ENCODE measurements at regions not wholly inside any gene's neighbourhood (a gene's known extent, or its start where the extent isn't known, plus 50 kb on each side); places are given as distances from the start of the nearest gene placed in this dataset.
"Not testable (repeated sequence)": the region's sequence is repeated elsewhere in the genome, so short reads cannot be mapped to it uniquely, and the experiment has no call there.

DNA sequence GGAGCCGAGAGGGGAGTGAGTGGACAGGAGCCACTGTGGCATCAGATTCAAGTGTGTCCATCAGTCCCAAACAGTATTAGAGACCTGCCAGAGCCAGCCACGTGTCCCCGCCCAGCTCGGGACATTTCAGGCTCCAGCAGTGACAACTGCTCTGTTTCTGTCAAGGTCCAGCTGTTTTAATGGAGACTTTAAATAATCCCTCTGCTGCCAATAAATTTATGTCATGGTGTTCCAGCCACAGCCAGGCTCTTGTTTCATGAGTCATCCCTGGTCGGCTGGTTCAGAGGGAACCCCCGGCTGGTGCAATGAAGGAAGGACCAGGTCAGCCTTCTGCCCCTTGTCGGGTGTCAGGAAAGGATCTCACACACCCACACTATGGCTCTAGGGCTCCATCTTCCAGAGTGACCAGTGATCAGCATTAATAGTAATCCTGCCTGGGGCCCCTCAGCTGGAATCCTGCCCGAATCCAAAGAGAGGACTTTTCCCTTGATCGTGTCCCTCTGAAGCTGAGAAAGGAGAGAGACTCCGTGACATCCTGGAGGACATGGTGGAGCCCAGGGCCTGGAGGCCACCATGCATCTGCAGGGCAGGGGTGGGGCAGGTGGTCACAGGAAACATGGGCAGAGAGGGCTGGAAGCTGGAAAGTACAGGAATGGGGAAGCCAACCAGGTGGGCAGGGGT is 197.3 kb downstream of the MATN1 start:
- DNase-seq, result no peak

DNA sequence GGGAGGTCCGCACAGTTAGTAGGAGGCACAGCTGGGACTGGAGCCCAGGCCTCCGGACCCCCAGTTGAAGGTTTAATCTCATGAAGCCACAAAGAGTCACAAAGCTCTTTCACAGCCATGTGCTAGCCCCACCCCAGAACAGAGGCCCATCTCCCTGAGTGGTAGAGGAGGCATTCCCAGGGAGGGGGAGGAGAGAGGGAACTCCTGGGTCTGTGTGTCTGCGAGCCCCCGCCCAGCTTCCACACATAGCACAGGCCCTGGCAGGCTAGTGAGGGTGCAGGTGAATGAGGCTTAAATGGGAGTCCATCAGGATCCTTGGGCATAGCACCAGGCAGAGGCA is 197.8 kb downstream of the MATN1 start:
- DNase-seq, result no peak

DNA sequence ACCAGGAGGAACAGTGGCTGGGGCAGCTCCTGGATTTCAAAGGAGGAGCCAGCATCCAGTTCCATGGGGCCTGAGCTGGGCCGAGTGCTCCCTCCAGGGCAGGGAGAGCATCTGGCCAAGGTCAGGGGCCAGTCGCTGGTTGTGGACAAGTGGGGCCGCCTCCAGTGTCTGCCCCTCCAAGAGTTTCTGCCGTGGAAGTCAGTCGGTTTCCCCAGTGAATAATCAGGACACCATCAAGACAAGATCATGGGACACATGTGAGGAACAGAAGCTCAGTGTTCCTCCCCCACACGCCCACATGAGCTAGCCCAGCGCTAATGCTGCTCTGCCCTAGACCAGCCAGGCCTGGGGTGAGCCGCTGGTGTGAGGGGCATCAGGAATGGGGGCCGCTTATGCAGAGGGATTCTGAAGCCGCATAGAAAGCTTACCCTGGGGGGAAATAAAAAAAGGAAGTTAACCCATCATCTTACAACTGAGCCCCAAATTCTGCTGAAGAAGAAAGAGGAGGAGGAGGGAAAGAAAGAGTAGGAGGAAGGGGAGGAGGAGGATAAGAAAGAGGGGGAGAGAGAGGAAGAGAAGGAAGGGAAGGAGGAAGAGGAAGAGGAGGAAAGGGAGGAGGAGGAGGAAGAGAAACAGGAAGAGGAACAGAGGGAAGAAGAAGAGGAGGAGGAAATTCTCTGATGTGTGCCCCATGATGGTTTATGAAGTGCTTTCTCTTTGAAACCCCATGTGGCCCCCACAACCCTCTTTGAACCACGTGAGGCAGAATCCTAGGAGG is 198.4 kb downstream of the MATN1 start:
- DNase-seq, result no peak

DNA sequence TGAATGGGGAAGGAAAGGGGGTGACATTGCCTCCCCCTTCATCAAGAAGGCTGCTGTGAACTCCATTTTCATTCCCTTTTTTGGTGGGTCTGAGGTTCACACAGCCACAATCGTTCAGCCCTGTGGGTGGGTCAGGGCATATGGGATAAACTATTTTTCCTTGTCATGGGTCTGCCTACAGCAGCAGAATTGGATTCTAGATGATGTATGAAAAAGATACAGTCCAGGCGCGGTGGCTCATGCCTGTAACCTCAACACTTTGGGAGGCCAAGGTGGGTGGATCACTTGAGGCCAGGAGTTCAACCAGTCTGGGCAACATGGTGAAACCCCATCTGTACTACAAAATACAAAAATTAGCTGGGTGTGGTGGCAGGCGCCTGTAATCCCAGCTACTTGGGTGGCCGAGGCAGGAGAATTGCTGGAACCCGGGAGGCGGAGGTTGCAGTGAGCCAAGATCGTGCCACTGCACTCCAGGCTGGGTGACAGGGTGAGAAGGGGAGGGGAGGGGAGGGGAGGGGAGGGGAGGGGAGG is 199.3 kb downstream of the MATN1 start:
- DNase-seq, result not testable (repeated sequence)

DNA sequence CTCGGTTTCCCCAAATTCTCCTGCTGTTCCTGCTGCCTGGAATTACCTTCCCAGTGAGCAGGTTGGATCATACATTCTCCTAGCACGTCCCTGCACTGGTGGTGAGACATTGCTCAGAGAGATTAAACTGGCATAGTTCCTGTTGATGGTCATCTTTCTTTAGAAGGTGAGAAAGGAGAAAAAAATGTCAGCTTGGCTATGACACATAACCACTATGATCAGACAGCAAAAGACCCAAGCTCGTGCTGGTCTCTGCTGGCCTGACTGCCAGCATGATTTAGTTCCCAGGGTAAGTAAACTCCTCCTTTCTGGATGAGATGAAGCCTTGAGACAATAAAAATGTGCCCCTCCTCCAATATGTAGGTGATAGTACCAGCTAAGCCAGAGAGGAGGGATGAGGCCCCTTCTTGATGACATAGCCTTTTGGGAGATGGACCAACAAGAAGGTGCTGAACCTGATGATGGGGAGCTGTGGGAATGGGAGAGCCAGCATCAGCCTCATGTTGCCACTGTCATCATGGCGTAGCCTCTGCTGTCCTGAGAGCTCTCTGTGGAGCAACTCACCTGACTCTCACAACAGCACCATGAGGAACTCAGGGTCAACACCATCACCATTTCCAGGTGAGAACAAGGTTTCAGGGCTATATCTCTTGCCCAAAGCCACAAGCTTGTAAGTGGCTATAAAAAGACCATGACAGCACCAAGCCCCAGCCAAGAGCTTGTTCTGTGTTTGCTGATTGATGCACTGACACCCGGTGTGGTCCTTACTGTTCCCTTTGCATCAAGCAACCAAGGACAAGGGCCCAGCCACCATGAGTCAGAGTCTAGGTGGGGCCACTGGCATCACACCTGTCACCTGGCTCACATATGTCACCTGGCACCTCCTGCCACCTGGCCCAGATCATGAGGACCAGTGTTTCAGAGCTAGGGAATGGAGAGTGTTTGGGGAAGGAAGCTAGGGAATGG is 200.0 kb downstream of the MATN1 start:
- DNase-seq, result no peak

DNA sequence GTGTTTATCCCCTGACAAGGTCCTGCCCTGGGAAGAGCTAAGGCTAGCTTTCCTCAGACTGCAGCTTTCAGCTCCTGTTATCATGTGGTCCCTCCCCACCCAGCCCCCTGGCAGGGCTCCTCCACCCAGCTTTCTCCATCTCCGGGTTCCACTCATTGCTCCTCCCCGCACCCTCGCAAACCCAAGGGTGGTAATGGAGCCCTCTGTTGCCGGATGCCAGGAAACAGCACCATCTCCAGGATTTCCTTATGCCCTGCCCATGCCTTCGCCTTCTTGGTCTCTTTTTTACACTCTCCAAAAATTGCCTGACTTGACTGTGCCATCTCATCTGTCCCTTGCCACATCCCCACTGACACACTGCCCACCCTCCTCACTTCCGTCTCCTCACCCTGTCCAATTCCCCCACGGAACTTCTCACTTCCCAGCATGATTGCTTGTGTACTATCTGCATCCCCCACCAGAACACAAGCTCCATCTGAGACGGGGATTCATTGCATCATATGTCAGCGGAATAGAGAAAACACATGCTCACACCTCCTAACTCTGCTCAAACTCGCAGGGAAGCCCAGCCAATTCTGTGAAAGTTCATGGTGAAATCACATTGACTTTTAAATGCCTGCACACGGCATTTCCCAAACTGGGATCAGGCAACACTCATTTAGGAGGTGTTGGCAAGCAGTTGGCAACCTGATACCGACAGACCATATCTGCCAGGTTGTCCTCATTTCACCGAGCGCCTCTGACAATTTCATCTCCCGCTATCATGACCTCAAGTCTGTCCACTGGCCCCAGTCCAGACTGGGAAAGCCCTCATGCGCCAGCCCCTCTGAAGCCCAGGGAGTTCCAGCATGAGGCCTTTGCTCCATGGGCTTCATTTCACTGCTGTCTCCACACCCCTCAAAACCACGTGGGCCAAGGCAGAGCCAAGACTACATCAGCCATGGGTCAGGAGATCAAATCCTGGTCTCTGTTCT is 201.1 kb downstream of the MATN1 start:
- no peak for DNase-seq

DNA sequence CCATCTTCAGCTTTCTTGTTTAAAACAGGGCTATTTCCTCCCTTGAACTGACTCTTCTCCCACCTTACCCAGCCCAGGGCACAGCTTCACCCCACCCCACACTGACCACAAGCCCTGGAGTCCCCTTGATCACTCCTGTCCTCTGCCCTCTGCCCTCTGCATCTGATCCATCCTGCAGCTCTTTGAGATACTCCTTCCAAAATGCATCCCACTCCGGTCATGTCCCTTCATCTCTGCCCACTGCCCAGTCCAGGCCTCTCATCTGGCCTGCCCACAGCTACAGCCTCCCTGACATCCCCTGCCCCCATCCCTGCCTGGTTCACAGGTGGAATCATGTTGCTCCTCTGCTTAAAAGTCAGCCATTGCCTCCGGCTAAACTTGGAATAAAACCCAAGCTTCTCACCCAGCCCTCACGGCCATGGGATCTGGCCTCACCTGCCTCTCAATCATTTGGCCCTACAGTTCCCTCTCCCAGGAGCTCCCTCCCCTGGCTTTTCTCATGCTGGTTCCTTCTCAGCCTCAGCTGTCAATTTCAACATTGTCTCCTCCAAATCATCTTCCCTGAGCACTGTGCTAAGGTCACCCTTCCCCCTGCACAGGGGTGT is 202.0 kb downstream of the MATN1 start:
- no peak for DNase-seq

DNA sequence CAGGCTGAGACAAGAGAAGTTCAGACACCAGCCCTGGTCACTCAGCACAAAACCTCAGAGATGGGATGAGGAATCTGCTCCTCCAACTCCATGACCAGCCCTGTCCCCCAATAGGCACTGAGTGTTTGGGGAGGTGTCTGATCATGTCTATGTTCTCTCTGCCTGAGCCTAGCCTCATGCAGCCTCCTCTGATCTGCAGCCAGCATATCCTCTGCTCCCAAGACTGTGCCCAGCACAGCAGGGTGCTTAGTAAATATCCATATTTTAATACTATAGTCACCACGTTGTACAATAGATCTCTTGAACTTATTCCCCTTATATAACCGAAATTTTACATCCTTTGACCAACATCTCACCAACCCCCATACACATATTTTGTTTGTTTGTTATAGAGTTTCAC is 202.9 kb downstream of the MATN1 start:
- no peak for DNase-seq

DNA sequence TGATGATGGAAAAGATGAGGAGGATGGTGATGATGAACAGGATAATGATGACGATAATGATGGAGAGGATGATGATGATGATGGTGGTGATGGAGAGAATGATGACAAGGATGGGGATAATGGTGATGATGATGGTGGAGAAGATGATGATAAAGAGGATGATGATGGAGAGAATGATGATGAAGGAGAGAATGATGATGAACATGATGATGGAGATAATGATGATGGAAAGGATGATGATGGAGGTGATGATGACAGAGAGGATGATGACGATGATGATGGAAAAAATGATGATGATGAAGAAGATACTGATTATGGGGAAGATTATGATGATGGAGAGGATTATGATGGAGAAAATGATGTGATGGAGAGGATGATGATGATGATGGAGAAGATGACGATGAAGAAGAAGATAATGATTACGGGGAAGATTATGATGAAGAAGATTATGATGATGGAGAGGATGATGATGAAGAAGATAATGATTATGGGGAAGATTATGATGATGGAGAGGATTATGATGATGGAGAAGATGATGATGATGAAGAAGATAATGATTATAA is 204.1 kb downstream of the MATN1 start:
- no peak for DNase-seq

DNA sequence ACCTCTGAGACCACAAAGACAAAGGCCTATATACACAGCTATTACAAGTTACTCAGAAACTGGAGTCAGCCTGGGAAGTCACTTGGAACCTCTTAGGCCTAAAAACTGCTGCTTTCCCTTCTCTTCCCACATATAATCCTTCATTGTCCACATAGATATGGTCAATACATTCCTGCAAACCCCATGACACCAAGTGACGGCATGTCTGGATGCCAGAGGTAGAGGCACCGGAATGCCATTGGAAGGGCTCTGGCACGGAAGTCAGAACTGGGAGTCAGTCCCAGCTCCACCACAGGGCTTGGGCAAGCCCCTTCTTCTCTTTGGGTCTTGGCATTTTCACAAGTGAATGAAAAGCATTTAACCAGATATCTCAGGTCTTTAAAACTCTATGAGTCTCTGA is 204.7 kb downstream of the MATN1 start:
- no peak for DNase-seq

DNA sequence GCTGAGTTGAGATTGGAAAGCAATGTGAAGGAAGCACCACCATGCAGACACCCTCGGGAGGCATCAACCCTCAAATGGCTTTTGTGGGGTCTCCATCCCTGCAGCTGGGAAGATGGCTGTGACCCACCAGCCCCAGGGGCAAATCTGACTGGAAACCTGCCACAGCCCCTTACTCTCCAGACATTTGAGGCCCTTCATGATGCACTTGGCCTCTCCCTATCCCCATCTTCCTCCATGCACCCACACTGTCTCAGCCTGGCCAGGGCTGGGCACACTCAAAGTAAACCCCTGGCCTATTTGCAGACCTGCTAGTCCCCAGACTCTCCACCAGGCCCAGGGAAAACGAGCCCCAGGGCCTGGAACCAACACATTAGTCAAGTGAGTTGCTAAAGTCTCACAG is 205.2 kb downstream of the MATN1 start:
- no peak for DNase-seq

DNA sequence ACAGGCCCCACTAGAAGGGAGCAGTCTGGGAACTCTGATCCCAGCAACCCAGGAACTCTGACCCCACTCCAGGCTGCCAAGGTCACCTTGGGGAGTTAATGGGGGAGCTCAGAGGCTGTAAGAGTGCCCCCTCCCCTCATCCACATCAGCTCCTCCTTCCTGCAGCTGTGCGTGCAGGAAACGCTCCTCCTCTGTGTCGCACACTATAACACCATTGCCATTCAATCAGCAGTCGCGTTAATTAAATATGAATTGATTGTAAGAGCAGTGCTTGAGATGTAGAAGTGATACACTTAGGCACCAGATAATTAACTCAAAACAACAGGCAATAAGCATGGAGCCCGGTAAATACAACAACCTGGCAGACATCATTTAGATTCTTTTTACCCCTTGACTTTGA is 205.7 kb downstream of the MATN1 start:
- not testable (repeated sequence) for DNase-seq

DNA sequence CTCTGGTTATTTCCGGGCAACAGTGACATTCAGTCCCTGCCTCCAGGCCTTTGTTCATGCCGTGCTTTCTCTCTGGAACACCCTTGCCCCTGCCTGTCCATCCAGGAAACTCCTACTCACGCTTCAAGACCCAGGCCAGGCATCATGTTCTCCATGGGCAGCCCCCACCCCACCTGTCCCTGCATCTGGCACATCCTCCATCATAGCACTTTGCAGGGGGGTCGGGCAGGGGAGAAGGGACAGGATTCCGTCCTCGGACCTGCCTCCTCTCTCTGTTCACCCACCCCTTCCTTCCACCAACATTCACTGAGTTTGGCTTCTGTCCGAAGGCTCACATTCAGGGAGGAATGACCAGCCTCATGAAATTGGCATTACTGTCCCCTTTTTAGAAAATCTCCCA is 206.1 kb downstream of the MATN1 start:
- not testable (repeated sequence) for DNase-seq

DNA sequence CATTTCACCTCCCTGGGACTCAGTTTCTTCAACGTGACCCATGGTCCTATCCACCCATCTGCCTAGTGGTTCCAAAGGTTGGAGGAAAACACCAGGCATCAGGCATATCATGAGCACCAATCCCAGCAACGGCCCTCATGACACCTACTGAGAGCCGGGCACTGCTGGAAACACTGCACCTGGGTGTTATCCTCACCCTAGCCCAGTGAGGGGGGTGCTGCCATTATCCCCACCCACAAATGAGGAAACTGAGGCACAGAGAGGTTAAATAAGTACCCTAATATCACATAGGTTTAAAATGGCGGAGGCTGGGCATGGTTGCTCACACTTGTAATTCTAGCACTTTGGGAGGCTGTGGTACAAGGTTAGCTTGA is 206.9 kb downstream of the MATN1 start:
- no peak for DNase-seq

DNA sequence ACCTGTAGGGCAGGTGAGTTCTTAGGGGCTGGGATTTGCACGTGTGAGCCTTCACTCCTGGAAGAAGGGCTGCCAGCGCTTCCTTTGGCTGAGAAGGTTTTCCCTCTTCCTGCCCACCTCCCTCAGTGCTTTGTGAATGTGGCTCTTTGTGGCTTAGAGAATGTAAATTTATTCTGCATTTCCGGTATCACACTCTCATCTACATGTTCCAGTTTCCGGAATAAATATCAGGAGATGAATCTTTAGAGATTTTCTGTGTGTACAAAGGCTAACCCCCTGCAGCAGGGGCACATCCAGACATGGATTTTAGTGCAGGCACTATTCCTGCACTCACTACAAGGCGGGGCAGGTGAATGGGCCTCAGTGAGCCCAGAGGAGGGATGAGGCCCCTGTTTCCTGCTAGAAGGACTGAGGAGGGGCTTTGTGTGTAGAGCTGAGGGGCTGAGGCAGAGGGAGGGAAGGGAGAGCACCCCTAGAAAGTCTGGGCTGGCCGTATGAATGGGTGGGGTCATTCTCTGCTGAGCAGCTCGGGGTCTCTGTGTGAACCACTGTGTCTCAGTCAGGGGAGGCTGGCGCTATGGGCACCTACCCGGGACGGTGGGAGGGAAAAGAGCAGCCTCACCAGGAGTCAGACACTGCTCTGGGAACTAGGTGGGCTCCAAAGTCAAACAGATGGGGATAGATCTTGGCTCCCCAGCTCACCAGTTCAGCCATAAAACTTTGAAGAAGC is 207.5 kb downstream of the MATN1 start:
- no peak for DNase-seq

DNA sequence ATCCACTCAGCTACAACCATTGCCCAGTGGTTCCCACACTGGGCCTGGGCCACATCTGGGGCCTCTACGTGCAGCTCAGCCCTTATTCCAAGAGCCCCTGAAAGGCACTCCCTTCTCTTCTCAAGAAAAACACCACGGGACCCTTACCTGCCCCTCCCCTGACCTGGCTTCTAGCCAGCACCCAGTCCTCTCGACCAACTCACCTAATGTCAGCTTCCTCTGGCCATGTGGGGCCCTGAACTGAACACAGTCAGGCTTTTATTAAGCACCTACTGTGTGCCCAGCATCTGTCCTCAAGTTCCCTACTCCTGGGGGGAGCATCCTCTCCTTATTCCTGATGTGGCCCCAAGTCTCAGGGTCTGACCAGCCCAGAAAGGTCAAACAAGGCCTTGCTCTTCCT is 208.4 kb downstream of the MATN1 start:
- DNase-seq, result no peak

DNA sequence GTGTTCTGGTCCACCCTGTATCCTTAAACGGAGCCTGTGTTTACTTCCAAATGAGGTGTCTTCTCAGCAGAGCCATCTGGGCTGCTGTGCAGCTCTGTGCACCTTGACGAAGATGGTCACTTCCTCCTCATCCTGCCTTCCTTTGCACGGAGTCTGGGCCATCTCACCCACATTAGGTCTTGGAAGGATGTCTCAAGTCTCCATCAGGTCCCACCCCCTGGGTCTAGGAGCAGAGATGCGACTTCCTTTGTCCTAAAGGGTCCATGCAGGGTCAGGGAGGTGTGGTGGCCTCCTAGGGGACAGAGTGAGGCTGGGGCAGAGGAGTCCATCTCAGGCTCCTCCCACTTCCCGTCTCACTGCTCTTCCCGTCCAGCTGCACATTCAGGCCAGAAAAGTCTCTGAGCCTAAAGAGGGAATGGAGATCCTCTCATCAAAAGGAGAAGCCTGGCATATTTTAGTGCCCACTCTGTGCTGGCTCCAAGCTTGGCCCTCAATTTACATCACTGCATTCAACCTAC is 209.2 kb downstream of the MATN1 start:
- no peak for DNase-seq

DNA sequence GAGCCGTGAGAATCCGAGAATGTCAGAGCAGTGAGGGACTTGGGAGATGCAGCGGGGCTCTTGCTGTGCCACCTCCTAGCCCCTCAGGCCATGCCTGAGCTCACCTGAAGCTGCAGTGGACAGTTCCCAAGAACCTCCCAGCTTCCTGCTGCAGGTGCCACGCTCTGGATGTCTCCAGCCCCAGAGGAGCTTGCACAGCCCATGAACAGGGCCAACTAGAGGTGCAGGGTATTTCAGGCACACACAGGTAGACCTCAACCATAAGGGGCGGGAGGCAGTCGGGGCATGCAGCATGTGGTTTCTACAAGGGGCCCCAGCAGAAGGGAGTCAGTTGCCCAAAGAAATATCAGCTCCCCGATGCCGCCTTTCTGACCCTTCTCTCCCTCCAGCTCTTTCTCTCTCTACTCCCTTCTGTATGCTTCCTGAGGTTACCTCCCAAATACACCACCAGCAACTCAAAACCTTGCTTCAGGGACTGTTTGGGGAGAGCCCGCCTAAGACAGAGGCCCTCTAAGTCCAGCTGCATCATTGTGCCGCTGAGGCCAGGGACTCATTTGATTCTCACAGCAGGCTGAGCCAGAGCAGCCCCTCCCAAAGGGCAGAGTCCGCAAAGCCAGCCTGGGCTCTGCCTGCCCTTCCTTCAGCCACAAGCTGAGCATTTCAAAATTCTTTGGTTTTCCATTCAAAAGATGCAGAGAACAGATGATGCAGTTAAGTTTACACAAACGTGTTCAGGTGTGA is 209.8 kb downstream of the MATN1 start:
- DNase-seq, result no peak

DNA sequence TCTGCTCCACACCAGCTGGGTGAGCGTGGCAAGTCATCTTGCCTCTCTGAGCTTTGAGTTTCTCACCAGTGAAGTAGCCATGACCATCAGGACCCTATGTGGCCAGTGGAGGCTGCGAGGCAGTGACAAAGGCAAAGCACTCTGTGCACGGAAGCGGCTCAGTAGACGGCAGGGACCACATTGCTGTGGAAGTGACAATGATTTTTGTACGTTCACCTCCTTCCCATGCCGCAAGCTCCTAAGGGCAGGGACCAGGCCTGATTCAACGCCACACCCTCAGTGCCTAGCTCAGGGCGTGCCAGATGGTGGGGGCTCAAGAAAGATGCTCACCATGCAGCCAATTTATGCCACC is 210.5 kb downstream of the MATN1 start:
- no peak for DNase-seq

All from NCI-H446 treated with DMSO at 0.1 percent for 48 hours (cell line).